ENCODE measurements at regions not wholly inside any gene's neighbourhood (a gene's known extent, or its start where the extent isn't known, plus 50 kb on each side); places are given as distances from the start of the nearest gene placed in this dataset.
A peak's percentile ranks its signal among the peaks of the same experiment; 100 is the strongest.

DNA sequence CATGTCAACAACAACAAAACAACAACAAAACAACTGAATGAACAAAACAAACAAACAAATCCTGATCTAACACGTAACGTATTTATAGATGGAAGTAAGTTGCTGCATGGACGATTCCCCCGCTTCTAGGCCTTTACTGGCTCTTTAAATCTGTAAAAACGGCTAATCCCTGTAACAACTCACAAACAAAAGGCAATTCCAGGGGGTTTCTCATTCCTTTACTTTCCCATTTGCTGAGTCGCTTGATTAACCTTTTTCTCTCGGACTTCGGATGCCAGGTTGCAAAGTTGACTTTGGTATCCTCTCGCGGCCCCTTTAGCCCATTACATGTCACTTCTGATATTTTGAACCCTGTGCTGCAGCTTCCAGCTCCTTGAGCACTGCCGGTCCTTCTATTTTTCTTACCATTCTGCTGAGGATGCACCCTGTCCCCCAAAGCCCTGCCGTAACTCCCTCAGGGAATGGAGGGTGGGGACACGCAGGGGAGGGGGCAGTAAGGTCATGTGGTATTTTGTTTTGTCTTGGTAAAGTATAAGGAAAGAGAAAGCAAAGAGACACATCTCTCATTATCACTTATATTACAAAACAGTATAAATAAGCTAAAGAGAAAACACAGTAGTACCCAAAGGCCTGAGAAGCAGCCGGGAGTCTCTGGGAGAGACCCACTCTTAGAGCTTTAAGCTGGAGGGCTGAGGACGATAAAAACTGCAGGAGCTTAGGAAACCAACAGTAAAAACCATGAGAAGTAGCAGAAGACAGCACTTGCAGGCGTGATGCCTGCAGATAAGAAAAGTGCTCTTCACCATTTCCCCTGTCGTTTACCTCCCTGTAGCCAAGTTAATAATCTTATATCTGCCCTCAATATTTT, 457.8 kb upstream of the ZNF717 start:
- Histone ChIP-seq H3K36me3 (ENCODE audit: low read depth, low read length) (no peaks in the 10 kb centered on the region), H3K4me1 (ENCODE audit: insufficient read depth, low read length) (peaks cover 9% of the 10 kb centered on the region), H3K9ac (ENCODE audit: low read length) (no peak overlapping the region), H3K4me2 (ENCODE audit: low read length) (no peak overlapping the region), H2AFZ (ENCODE audit: low read length) (no peak overlapping the region), H3K4me3 (ENCODE audit: low read length) (no peak overlapping the region), H3K9me3 (ENCODE audit: low read length) (no peaks in the 10 kb centered on the region), H3K27me3 (ENCODE audit: low read length) (peaks cover 6% of the 10 kb centered on the region; the same call in 1 of the 2 replicates), H3K27ac (ENCODE audit: low read length) (no peak overlapping the region), H3K9me2 (replicated peaks; ENCODE audit: low read length) (no peaks in the 10 kb centered on the region), H3F3A (ENCODE audit: low read length, unreplicated experiment) (no peaks in the 10 kb centered on the region), H3K79me2 (ENCODE audit: low read length) (no peaks in the 10 kb centered on the region), H4K20me1 (ENCODE audit: low read length) (no peaks in the 10 kb centered on the region)
- ChIA-PET CTCF (no interaction called here), POLR2A (ENCODE audit: unreplicated experiment) (no interaction called here)
- intact Hi-C loops (cut with micrococcal nuclease): no loop called here
- ATAC-seq: no peak
- no peak for TF ChIP-seq EZH2 (IDR thresholded peaks at IDR 0.05; ENCODE audit: low read length, unreplicated experiment)
- TF ChIP-seq, protein P1, sequence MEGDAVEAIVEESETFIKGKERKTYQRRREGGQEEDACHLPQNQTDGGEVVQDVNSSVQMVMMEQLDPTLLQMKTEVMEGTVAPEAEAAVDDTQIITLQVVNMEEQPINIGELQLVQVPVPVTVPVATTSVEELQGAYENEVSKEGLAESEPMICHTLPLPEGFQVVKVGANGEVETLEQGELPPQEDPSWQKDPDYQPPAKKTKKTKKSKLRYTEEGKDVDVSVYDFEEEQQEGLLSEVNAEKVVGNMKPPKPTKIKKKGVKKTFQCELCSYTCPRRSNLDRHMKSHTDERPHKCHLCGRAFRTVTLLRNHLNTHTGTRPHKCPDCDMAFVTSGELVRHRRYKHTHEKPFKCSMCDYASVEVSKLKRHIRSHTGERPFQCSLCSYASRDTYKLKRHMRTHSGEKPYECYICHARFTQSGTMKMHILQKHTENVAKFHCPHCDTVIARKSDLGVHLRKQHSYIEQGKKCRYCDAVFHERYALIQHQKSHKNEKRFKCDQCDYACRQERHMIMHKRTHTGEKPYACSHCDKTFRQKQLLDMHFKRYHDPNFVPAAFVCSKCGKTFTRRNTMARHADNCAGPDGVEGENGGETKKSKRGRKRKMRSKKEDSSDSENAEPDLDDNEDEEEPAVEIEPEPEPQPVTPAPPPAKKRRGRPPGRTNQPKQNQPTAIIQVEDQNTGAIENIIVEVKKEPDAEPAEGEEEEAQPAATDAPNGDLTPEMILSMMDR (conservative IDR thresholded peaks at IDR 0.05; ENCODE audit: low read depth, low read length): no peak
- no peak for TF ChIP-seq EZH2phosphoT487 (IDR thresholded peaks at IDR 0.05; ENCODE audit: borderline replicate concordance, low read length)
- no TSS peak for BruUV-seq (replicated peaks)
- no peak for DNase-seq

DNA sequence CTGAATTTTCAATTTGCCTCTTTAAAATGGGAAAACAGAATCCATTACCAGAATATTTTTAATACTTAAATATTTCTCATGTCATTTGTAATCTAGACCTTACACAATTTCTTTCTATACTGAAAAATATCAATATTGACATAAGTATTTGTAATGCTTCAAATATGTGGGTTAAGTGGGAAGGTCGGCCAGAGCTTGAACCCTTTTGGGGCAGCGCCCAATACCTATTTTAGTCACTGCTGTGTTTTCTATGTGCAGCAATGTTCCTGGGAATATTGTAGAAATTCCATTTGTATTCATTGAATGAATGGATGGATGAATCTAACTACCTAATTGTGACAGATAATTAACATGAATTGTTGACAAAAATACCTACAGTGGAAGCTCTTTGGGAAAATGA, 459.7 kb upstream of the ZNF717 start:
- TF ChIP-seq EZH2 (IDR thresholded peaks at IDR 0.05; ENCODE audit: low read length, unreplicated experiment) (no peak), EZH2phosphoT487 (IDR thresholded peaks at IDR 0.05; ENCODE audit: borderline replicate concordance, low read length) (no peak)
- TF ChIP-seq, protein P1 (conservative IDR thresholded peaks at IDR 0.05; ENCODE audit: low read depth, low read length): no peak
- Histone ChIP-seq H3K27ac (ENCODE audit: low read length) (no peak overlapping the region), H3K79me2 (ENCODE audit: low read length) (no peaks in the 10 kb centered on the region), H3K4me1 (ENCODE audit: insufficient read depth, low read length) (peaks cover 9% of the 10 kb centered on the region), H3K27me3 (ENCODE audit: low read length) (peaks cover 6% of the 10 kb centered on the region; the same call in 1 of the 2 replicates), H4K20me1 (ENCODE audit: low read length) (no peaks in the 10 kb centered on the region), H3K9me2 (replicated peaks; ENCODE audit: low read length) (no peaks in the 10 kb centered on the region), H3K9me3 (ENCODE audit: low read length) (no peaks in the 10 kb centered on the region), H3F3A (ENCODE audit: low read length, unreplicated experiment) (no peaks in the 10 kb centered on the region), H3K4me3 (ENCODE audit: low read length) (no peak overlapping the region), H3K36me3 (ENCODE audit: low read depth, low read length) (no peaks in the 10 kb centered on the region), H2AFZ (ENCODE audit: low read length) (no peak overlapping the region), H3K9ac (ENCODE audit: low read length) (no peak overlapping the region), H3K4me2 (ENCODE audit: low read length) (peak overlapping the region; percentile 11; the same call in 1 of the 2 replicates)
- ATAC-seq (peak; percentile 62), DNase-seq (peak; percentile 74)
- CTCF ChIA-PET: interaction anchor here (0.6 kb wide), 1 partner anchor 46 kb away, joined by 3 read pairs; no protein-coding TSS in a partner anchor
- POLR2A ChIA-PET (ENCODE audit: unreplicated experiment): no interaction called here
- BruUV-seq (replicated peaks): no TSS peak
- intact Hi-C loops (cut with micrococcal nuclease): loop anchor here (2.0 kb wide), 1 partner anchor 18 kb away; no protein-coding TSS in a partner anchor

DNA sequence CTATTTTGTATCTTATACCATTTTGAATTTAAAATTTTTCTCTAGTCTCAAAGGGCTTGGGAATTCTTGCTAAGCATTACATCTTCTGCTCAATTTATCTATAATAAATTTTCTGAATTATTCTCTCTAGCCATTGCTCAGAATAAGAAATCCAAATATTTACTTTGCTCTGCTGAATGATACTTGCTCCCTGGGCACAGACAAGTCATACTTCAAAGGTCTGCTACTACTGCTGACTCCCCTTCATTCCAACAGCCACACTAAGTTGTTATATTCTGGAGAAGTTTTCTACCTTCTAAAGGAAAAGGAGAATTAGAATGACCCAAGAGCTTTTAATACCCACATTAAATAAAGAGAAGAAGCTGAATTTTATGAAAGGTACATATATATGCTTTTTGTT, 460.3 kb upstream of the ZNF717 start:
- Histone ChIP-seq H3K4me2 (ENCODE audit: low read length) (no peak overlapping the region), H3K36me3 (ENCODE audit: low read depth, low read length) (no peaks in the 10 kb centered on the region), H3K9me2 (replicated peaks; ENCODE audit: low read length) (no peaks in the 10 kb centered on the region), H3K27ac (ENCODE audit: low read length) (no peak overlapping the region), H3K9me3 (ENCODE audit: low read length) (no peaks in the 10 kb centered on the region), H2AFZ (ENCODE audit: low read length) (no peak overlapping the region), H3K79me2 (ENCODE audit: low read length) (no peaks in the 10 kb centered on the region), H3F3A (ENCODE audit: low read length, unreplicated experiment) (no peaks in the 10 kb centered on the region), H3K4me1 (ENCODE audit: insufficient read depth, low read length) (peaks cover 9% of the 10 kb centered on the region), H4K20me1 (ENCODE audit: low read length) (no peaks in the 10 kb centered on the region), H3K27me3 (ENCODE audit: low read length) (peaks cover 6% of the 10 kb centered on the region; the same call in 1 of the 2 replicates), H3K9ac (ENCODE audit: low read length) (no peak overlapping the region), H3K4me3 (ENCODE audit: low read length) (no peak overlapping the region)
- ChIA-PET CTCF (no interaction called here), POLR2A (ENCODE audit: unreplicated experiment) (no interaction called here)
- no peak for TF ChIP-seq EZH2 (IDR thresholded peaks at IDR 0.05; ENCODE audit: low read length, unreplicated experiment)
- TF ChIP-seq EZH2phosphoT487 (IDR thresholded peaks at IDR 0.05; ENCODE audit: borderline replicate concordance, low read length): no peak
- TF ChIP-seq, protein P1 (conservative IDR thresholded peaks at IDR 0.05; ENCODE audit: low read depth, low read length): no peak
- BruUV-seq (replicated peaks): no TSS peak
- intact Hi-C loops (cut with micrococcal nuclease): loop anchor here (2.0 kb wide), 1 partner anchor 19 kb away; no protein-coding TSS in a partner anchor
- ATAC-seq (peak; percentile 37; the same call in 1 of the 2 replicates), DNase-seq (no peak)
